Caco-2 (cell line): ENCODE measurements at regions not wholly inside any gene's neighbourhood (a gene's known extent, or its start where the extent isn't known, plus 50 kb on each side); places are given as distances from the start of the nearest gene placed in this dataset.

Experiments
- BruUV-seq: library from RNA; stranded (reverse); fragments of 400-500 nt; replicated peaks from 2 replicates; lab custom pipeline; 2021; lab: Mats Ljungman, UMichigan
- CTCF ChIA-PET: fragments of 300-600 bp; sonication (Branson Sonifier 250); formaldehyde crosslinking; loops from one replicate; lab custom pipeline; 2022; ENCODE audit warnings: antibody characterized with exemption; lab: Charles Lee
- POLR2A ChIA-PET: fragments of 300-600 bp; sonication (Branson Sonifier 250); formaldehyde crosslinking; loops from one replicate; lab custom pipeline; 2022; ENCODE audit warnings: antibody characterized with exemption; lab: Charles Lee
- DNase-seq, 2 experiments: peaks; one replicate each; pipeline versions ENCODE4 v3.0.0 to v3.0.0-alpha.2; 2020 to 2022
- H3K27me3 ChIP-seq: replicated peaks from 2 replicates; pipeline ENCODE4 v1.6.0; 2011; ENCODE audit warnings: low read length; ENCODE audit not compliant: control insufficient read depth, insufficient read depth
- H3K36me3 ChIP-seq: 2 replicates; pipeline ENCODE4 v1.5.1; 2011; ENCODE audit warnings: low read length; ENCODE audit not compliant: control insufficient read depth, insufficient read depth
- H3K4me1 ChIP-seq: fragments of 250-450 bp; sonication (Bioruptor Pico); 2 replicates; pipeline ENCODE4 v1.5.1; 2020; ENCODE audit warnings: mild to moderate bottlenecking
- H3K4me3 ChIP-seq: 2 replicates; pipeline ENCODE4 v1.5.1; 2011; ENCODE audit warnings: low read depth, mild to moderate bottlenecking, control low read depth, low read length
- H3K9me3 ChIP-seq: fragments of 250-450 bp; sonication (Bioruptor Pico); 2 replicates; pipeline ENCODE4 v1.5.1; 2020; ENCODE audit warnings: mild to moderate bottlenecking, moderate library complexity
- H3K27ac Mint-ChIP-seq: one replicate; pipeline ENCODE4 v1.8.0; 2022; ENCODE audit warnings: mixed read lengths; ENCODE audit not compliant: unreplicated experiment
- H3K27me3 Mint-ChIP-seq: one replicate; pipeline ENCODE4 v1.8.0; 2022; ENCODE audit warnings: mixed read lengths; ENCODE audit not compliant: insufficient read depth, unreplicated experiment
- H3K36me3 Mint-ChIP-seq: one replicate; pipeline ENCODE4 v1.8.0; 2022; ENCODE audit warnings: mild to moderate bottlenecking, mixed read lengths; ENCODE audit not compliant: insufficient read depth, unreplicated experiment
- H3K4me1 Mint-ChIP-seq: one replicate; pipeline ENCODE4 v1.8.0; 2022; ENCODE audit warnings: low read depth, mixed read lengths; ENCODE audit not compliant: unreplicated experiment
- H3K4me3 Mint-ChIP-seq: one replicate; pipeline ENCODE4 v1.8.0; 2022; ENCODE audit warnings: mild to moderate bottlenecking, moderate library complexity, mixed read lengths; ENCODE audit not compliant: unreplicated experiment
- H3K9me3 Mint-ChIP-seq: one replicate; pipeline ENCODE4 v1.8.0; 2022; ENCODE audit warnings: mixed read lengths; ENCODE audit not compliant: unreplicated experiment
- CTCF ChIP-seq, 2 experiments: fragments of 200-600 bp in 1 of 2; IDR thresholded peaks; 1 replicate in 1 of 2; 2 replicates in 1 of 2; pipeline versions ENCODE4 v1.5.1 to v1.8.0; 2011 to 2022; ENCODE audit warnings: antibody characterized with exemption in 1 of 2, control low read depth in 1 of 2, inconsistent platforms in 1 of 2, low read depth in 1 of 2, low read length in 1 of 2, mild to moderate bottlenecking in 1 of 2, moderate library complexity in 1 of 2; ENCODE audit not compliant: insufficient read depth in 1 of 2, severe bottlenecking in 1 of 2, unreplicated experiment in 1 of 2
- intact Hi-C: fragments of 100-400 bp; cut with micrococcal nuclease; formaldehyde crosslinking; loops from one replicate; pipeline ENCODE4 v1.10.0; 2022; ENCODE audit not compliant: unreplicated experiment

DNA sequence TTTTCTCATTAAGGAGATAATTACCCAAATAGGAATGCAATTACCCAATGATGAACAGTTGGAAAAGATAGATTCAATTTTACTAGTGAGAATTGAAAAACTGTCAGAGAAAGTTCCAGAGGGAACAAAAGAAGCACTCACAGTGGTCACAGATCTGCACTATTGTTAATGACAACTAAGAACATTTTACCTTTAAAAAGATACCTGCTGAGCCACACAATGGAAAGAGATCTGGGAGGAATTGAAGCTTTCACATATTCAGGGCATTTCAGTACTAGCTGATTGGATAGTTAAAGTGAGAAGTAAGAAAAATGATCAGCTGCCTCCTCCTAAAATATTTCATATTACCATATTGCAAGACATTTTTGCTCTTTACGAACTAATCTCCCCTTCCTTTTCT lies 1822.2 kb downstream of the STIM2 start:
- no peaks in the 10 kb centered on the region for H3K4me1 Mint-ChIP-seq
- no peaks in the 10 kb centered on the region for H3K9me3 Mint-ChIP-seq
- H3K4me1 ChIP-seq, result no peaks in the 10 kb centered on the region
- no peaks in the 10 kb centered on the region for H3K9me3 ChIP-seq
- H3K36me3 Mint-ChIP-seq, result no peaks in the 10 kb centered on the region
- intact Hi-C loops, result no loop called here
- DNase-seq, result no peak
- no peaks in the 10 kb centered on the region for H3K36me3 ChIP-seq
- no peak overlapping the region for H3K4me3 Mint-ChIP-seq
- no peaks in the 10 kb centered on the region for H3K27me3 Mint-ChIP-seq
- CTCF ChIA-PET, result no interaction called here
- no peak overlapping the region for H3K4me3 ChIP-seq
- no peak overlapping the region for H3K27ac Mint-ChIP-seq
- no TSS peak for BruUV-seq
- H3K27me3 ChIP-seq, result no peaks in the 10 kb centered on the region
- TF ChIP-seq CTCF (IDR thresholded peaks at IDR 0.05; ENCODE audit: insufficient read depth in 1 of 2, low read depth in 1 of 2, low read length in 1 of 2, severe bottlenecking in 1 of 2, unreplicated experiment in 1 of 2), result no peak
- POLR2A ChIA-PET, result no interaction called here

DNA sequence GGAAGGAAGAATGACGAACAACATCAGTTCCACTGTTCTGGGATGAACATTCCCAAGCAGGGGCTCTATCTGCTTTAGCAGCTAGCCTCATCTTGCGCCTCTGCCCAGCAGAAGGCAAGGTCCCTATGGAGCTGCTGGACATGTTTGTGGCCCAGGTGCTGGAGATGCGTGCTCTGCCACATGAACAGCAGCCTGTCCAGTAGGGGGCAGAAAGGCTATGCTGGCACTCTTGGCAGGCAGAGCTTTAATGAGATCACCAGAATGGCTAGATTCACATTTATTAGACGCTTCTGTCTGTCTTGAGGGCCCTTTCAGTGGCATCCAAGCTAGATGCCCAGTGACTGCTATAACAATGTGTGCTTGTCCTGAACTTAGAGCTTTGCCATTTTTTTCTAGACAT lies 1826.0 kb downstream of the STIM2 start:
- peak; percentile 27 to 64 for TF ChIP-seq CTCF (IDR thresholded peaks at IDR 0.05; ENCODE audit: insufficient read depth in 1 of 2, low read depth in 1 of 2, low read length in 1 of 2, severe bottlenecking in 1 of 2, unreplicated experiment in 1 of 2)
- Mint-ChIP-seq H3K4me3 (no peak overlapping the region), H3K27me3 (peaks cover 2% of the 10 kb centered on the region), H3K4me1 (no peaks in the 10 kb centered on the region), H3K9me3 (no peaks in the 10 kb centered on the region), H3K36me3 (no peaks in the 10 kb centered on the region), H3K27ac (no peak overlapping the region)
- intact Hi-C loops, result loop anchor here (5.0 kb wide), 1 partner anchor 459 kb away; no protein-coding TSS in a partner anchor
- POLR2A ChIA-PET, result no interaction called here
- Histone ChIP-seq H3K9me3 (no peaks in the 10 kb centered on the region), H3K36me3 (no peaks in the 10 kb centered on the region), H3K4me1 (no peaks in the 10 kb centered on the region), H3K4me3 (no peak overlapping the region), H3K27me3 (no peaks in the 10 kb centered on the region)
- CTCF ChIA-PET, result no interaction called here
- peak; percentile 46 to 60 for DNase-seq
- no TSS peak for BruUV-seq

- Mint-ChIP-seq H3K27me3 (peaks cover 3% of the 10 kb centered on the region), H3K9me3 (no peaks in the 10 kb centered on the region), H3K36me3 (no peaks in the 10 kb centered on the region), H3K4me3 (no peak overlapping the region), H3K4me1 (no peaks in the 10 kb centered on the region), H3K27ac (no peak overlapping the region)
- no peak for TF ChIP-seq CTCF (IDR thresholded peaks at IDR 0.05; ENCODE audit: insufficient read depth in 1 of 2, low read depth in 1 of 2, low read length in 1 of 2, severe bottlenecking in 1 of 2, unreplicated experiment in 1 of 2)
- BruUV-seq, result no TSS peak
- Histone ChIP-seq H3K4me3 (no peak overlapping the region), H3K4me1 (no peaks in the 10 kb centered on the region), H3K27me3 (no peaks in the 10 kb centered on the region), H3K9me3 (no peaks in the 10 kb centered on the region), H3K36me3 (no peaks in the 10 kb centered on the region)
- ChIA-PET CTCF (no interaction called here), POLR2A (no interaction called here)
- DNase-seq, result no peak
- intact Hi-C loops, result no loop called here
Observed at GRCh38 chr4:28690890-28691289, 1830.2 kb downstream of the STIM2 start.
